Progenitor cell of endocrine pancreas (in vitro differentiated cells): ENCODE measurements at regions not wholly inside any gene's neighbourhood (a gene's known extent, or its start where the extent isn't known, plus 50 kb on each side); places are given as distances from the start of the nearest gene placed in this dataset.

Experiments used
- DNase-seq: peaks from one replicate; pipeline ENCODE4 v3.0.0; 2021; ENCODE audit warnings: low spot score; ENCODE audit not compliant: unreplicated experiment
- H3K27ac Mint-ChIP-seq: 2 replicates; pipeline ENCODE4 v1.8.0; 2021; ENCODE audit warnings: mild to moderate bottlenecking, moderate library complexity, mixed read lengths
- H3K27me3 Mint-ChIP-seq: 2 replicates; pipeline ENCODE4 v1.8.0; 2021; ENCODE audit warnings: mixed read lengths
- H3K36me3 Mint-ChIP-seq: 2 replicates; pipeline ENCODE4 v1.8.0; 2022; ENCODE audit warnings: mixed read lengths; ENCODE audit not compliant: insufficient read depth
- H3K4me1 Mint-ChIP-seq: 2 replicates; pipeline ENCODE4 v1.8.0; 2021; ENCODE audit warnings: low read depth, mixed read lengths
- H3K4me3 Mint-ChIP-seq: 2 replicates; pipeline ENCODE4 v1.8.0; 2021; ENCODE audit warnings: low read depth, mild to moderate bottlenecking, moderate library complexity, mixed read lengths
- H3K9me3 Mint-ChIP-seq: 2 replicates; pipeline ENCODE4 v1.8.0; 2021; ENCODE audit warnings: low read depth, mixed read lengths
- CTCF ChIP-seq: fragments of 200-600 bp; sonication (generic); IDR thresholded peaks from one replicate; pipeline ENCODE4 v1.5.0; 2021; ENCODE audit warnings: antibody characterized with exemption, mild to moderate bottlenecking; ENCODE audit not compliant: unreplicated experiment

GRCh38 chr18:39784541-39784940, 2170.5 kb upstream of the PIK3C3 start:
- Mint-ChIP-seq H3K36me3 (no peaks in the 10 kb centered on the region), H3K9me3 (no peaks in the 10 kb centered on the region), H3K27ac (no peak overlapping the region), H3K4me1 (peaks cover 3% of the 10 kb centered on the region), H3K4me3 (no peak overlapping the region), H3K27me3 (no peaks in the 10 kb centered on the region)
- TF ChIP-seq CTCF = no peak
- no peak for DNase-seq

GRCh38 chr18:39781565-39781964, 2173.5 kb upstream of the PIK3C3 start:
- DNase-seq = no peak
- TF ChIP-seq CTCF = no peak
- Mint-ChIP-seq H3K4me1 (peaks cover 3% of the 10 kb centered on the region), H3K27ac (no peak overlapping the region), H3K36me3 (peaks cover 1% of the 10 kb centered on the region), H3K27me3 (no peaks in the 10 kb centered on the region), H3K9me3 (peaks cover 3% of the 10 kb centered on the region), H3K4me3 (no peak overlapping the region)

DNA sequence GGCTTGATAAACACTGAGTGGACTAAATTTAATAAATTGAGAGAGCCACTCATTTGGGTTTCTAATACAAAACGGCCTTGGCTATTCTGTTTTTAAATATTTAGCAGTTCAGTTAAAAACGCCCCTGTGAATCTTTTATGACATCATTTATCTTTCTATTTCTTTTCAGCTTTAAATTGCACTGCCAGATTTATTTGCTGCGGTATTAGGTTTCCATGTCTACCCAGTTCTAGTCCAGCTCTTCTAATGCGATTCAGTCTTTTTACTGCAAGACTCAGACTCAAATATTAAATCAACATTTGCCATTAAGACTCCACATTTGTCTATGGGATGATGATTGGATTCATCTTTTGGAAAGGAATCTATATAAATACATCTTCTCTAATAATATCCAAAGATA, 2174.3 kb upstream of the PIK3C3 start:
- Mint-ChIP-seq H3K4me3 (no peak overlapping the region), H3K9me3 (peaks cover 3% of the 10 kb centered on the region), H3K27me3 (no peaks in the 10 kb centered on the region), H3K4me1 (peaks cover 3% of the 10 kb centered on the region), H3K36me3 (peaks cover 1% of the 10 kb centered on the region), H3K27ac (no peak overlapping the region)
- no peak for TF ChIP-seq CTCF
- DNase-seq = no peak

DNA sequence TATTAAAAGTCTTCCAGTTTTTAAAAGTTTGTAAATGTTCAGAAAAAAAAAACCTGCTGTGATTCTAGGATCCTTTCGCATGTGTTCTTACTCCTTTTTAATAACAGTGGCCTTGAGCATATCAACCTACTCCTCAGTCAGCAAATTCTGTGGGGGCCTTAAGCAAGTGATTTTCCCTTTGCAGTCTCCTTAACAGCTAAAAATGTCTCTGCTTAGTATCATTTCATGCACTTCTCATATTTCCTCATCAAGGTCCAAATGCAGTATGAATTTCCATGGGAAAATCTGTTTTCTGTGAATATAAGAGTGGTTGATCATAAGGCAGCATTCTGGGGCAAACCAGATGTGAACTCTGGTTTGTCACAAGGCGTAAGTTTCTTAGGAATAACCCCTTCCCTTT, 2175.1 kb upstream of the PIK3C3 start:
- H3K27ac Mint-ChIP-seq = no peak overlapping the region
- H3K4me3 Mint-ChIP-seq = no peak overlapping the region
- H3K4me1 Mint-ChIP-seq = peaks cover 9% of the 10 kb centered on the region

DNA sequence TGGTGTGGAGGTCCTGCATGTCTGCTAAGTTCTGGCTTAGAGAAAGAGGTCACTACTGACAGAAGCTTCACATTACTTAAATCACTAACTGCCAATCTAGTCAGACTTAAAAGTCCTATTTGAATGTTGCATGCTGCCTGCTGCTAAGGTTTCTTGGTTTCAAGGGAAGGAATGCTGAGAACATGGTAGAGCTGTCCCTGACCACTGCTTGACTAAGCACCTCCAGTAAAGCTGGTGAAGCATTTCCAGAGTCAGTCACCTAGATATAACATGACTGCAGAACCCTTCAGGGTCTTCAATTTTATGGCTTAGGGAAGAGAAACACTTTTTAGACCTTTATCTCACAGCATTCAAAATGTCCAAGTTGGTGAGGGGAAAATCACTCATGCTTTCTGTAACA, 2178.3 kb upstream of the PIK3C3 start:
- no peak for DNase-seq
- no peak overlapping the region for H3K27ac Mint-ChIP-seq
- H3K4me1 Mint-ChIP-seq = peaks cover 12% of the 10 kb centered on the region
- H3K27me3 Mint-ChIP-seq = no peaks in the 10 kb centered on the region
- H3K4me3 Mint-ChIP-seq = no peak overlapping the region
- peaks cover 1% of the 10 kb centered on the region for H3K36me3 Mint-ChIP-seq
- H3K9me3 Mint-ChIP-seq = peaks cover 3% of the 10 kb centered on the region
- no peak for TF ChIP-seq CTCF

More for the DNA sequence above, 2175.1 kb upstream of the PIK3C3 start:
- Mint-ChIP-seq H3K27me3 (no peaks in the 10 kb centered on the region), H3K9me3 (peaks cover 3% of the 10 kb centered on the region), H3K36me3 (peaks cover 1% of the 10 kb centered on the region)
- TF ChIP-seq CTCF = no peak
- DNase-seq = no peak
